22Rv1 (cell line): ENCODE measurements at regions not wholly inside any gene's neighbourhood (a gene's known extent, or its start where the extent isn't known, plus 50 kb on each side); places are given as distances from the start of the nearest gene placed in this dataset.
A peak's percentile ranks its signal among the peaks of the same experiment; 100 is the strongest.
"Not testable (repeated sequence)": the region's sequence is repeated elsewhere in the genome, so short reads cannot be mapped to it uniquely, and the experiment has no call there.

Experiments
- H3K27ac ChIP-seq: fragments of 450-650 bp; 2 replicates; pipeline ENCODE4 v1.5.1; 2017
- CTCF ChIP-seq: fragments of 450-650 bp; IDR thresholded peaks from 2 replicates; pipeline ENCODE4 v1.5.1; 2017; ENCODE audit warnings: mild to moderate bottlenecking
- ZFX ChIP-seq: fragments of 450-650 bp; IDR thresholded peaks from 2 replicates; pipeline ENCODE4 v1.6.1; 2017; ENCODE audit warnings: antibody characterized with exemption, borderline replicate concordance

GRCh38 chr13:83761631-83762030 is 120.6 kb downstream of the SLITRK1 start:
- H3K27ac ChIP-seq = no peak overlapping the region
- TF ChIP-seq CTCF (no peak), ZFX (no peak)

DNA sequence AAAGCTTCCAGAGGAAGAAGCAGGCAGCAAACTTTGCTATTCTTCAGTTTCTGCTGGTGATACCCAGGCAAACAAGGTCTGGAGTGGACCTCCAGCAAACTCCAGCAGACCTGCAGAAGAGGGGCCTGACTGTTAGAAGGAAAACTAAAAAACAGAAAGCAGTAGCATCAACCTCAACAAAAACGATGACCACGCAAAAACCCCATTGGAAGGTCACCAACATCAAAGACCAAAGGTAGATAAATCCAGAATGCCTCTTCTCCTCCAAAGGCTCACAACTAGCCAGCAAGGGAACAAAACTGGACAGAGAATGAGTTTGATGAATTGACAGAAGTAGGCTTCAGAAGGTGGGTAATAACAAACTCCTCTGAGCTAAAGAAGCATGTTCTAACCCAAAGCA is 127.1 kb downstream of the SLITRK1 start:
- not testable (repeated sequence) for H3K27ac ChIP-seq

GRCh38 chr13:83753912-83754624 is 128.2 kb downstream of the SLITRK1 start:
- no peak overlapping the region for H3K27ac ChIP-seq
- TF ChIP-seq ZFX = no peak
- no peak for TF ChIP-seq CTCF

- no peak overlapping the region for H3K27ac ChIP-seq
- no peak for TF ChIP-seq ZFX
- no peak for TF ChIP-seq CTCF
Measured at GRCh38 chr13:83752141-83752540, 130.1 kb downstream of the SLITRK1 start.

GRCh38 chr13:83740622-83741021 is 141.7 kb downstream of the SLITRK1 start:
- H3K27ac ChIP-seq = no peak overlapping the region
- TF ChIP-seq CTCF = no peak
- TF ChIP-seq ZFX = no peak

- no peak for TF ChIP-seq CTCF
- TF ChIP-seq ZFX = no peak
- no peak overlapping the region for H3K27ac ChIP-seq
Measured at GRCh38 chr13:83738407-83738806, 143.9 kb downstream of the SLITRK1 start.

DNA sequence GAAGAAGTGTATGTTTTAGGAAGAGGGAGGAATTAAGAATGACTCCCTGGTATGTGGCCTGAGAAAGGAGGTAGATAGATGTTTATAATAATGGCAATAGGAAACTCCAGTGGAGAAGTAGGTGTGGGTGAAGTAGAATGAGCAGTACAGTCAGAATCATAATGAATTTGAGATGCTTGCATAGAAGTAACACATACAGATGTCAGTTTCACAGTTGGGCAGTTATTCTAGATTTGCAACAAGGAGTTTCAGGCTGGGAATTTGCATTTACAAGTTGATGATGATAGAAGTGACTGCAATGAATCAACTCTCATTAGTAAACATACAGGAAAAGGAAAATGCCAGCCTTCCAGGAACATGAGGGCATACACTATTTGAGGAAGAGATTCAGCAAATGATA is 149.0 kb downstream of the SLITRK1 start:
- TF ChIP-seq ZFX (no peak), CTCF (no peak)
- H3K27ac ChIP-seq = peak overlapping the region; percentile 94

DNA sequence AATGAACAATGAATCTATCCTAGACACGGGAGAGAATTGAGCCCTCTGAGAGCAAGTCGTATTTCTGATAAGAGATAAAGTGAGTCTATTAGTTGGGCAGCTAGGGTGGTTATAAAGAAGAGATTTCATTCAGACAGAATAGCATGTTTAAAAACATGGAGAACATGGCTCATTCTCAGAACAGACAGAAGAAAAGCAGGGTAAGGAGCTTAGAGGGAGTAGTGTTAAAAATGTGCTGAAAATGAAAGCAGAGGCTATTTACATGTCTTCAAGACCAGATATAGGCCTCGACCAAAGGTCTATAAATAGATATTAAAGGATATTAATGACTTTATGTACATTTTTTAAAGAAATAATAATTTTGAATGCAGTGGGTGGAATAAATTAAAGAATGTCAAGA is 149.5 kb downstream of the SLITRK1 start:
- peak overlapping the region; percentile 94 for H3K27ac ChIP-seq
- TF ChIP-seq CTCF = no peak
- no peak for TF ChIP-seq ZFX
